ENCODE measurements at regions not wholly inside any gene's neighbourhood (a gene's known extent, or its start where the extent isn't known, plus 50 kb on each side); places are given as distances from the start of the nearest gene placed in this dataset.
"Not testable (repeated sequence)": the region's sequence is repeated elsewhere in the genome, so short reads cannot be mapped to it uniquely, and the experiment has no call there.

- H4K20me1 ChIP-seq (ENCODE audit: insufficient read depth, low read length, poor library complexity, severe bottlenecking) = no peaks in the 10 kb centered on the region
These were observed 960.0 kb upstream of the PCDH20 start for GRCh38 chr13:62375653-62376052.

GRCh38 chr13:62371737-62372136 lies 956.1 kb upstream of the PCDH20 start:
- H3K9me2 ChIP-seq (replicated peaks; ENCODE audit: low read depth, low read length) = no peaks in the 10 kb centered on the region
- no peak overlapping the region for H2AFZ ChIP-seq (ENCODE audit: low read length)
- H3F3A ChIP-seq (ENCODE audit: low read depth) = no peaks in the 10 kb centered on the region
- no peaks in the 10 kb centered on the region for H3K4me1 ChIP-seq (ENCODE audit: insufficient read depth, low read length, poor library complexity, severe bottlenecking)
- no peak overlapping the region for H3K4me2 ChIP-seq (ENCODE audit: low read depth, low read length, poor library complexity, severe bottlenecking)
- H3K27me3 ChIP-seq (ENCODE audit: insufficient read depth, low read length, poor library complexity, severe bottlenecking) = no peaks in the 10 kb centered on the region
- H3K79me2 ChIP-seq (ENCODE audit: insufficient read depth, low read length) = no peaks in the 10 kb centered on the region
- no peaks in the 10 kb centered on the region for H3K9me3 ChIP-seq (ENCODE audit: insufficient read depth, low read depth, low read length)
- H4K20me1 ChIP-seq (ENCODE audit: insufficient read depth, low read length, poor library complexity, severe bottlenecking) = no peaks in the 10 kb centered on the region
- no peak overlapping the region for H3K4me3 ChIP-seq (ENCODE audit: low read length, poor library complexity, severe bottlenecking)
- TF ChIP-seq, protein P1, sequence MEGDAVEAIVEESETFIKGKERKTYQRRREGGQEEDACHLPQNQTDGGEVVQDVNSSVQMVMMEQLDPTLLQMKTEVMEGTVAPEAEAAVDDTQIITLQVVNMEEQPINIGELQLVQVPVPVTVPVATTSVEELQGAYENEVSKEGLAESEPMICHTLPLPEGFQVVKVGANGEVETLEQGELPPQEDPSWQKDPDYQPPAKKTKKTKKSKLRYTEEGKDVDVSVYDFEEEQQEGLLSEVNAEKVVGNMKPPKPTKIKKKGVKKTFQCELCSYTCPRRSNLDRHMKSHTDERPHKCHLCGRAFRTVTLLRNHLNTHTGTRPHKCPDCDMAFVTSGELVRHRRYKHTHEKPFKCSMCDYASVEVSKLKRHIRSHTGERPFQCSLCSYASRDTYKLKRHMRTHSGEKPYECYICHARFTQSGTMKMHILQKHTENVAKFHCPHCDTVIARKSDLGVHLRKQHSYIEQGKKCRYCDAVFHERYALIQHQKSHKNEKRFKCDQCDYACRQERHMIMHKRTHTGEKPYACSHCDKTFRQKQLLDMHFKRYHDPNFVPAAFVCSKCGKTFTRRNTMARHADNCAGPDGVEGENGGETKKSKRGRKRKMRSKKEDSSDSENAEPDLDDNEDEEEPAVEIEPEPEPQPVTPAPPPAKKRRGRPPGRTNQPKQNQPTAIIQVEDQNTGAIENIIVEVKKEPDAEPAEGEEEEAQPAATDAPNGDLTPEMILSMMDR (conservative IDR thresholded peaks at IDR 0.05; ENCODE audit: low read length) = no peak
- TF ChIP-seq EZH2phosphoT487 (IDR thresholded peaks at IDR 0.05; ENCODE audit: borderline replicate concordance) = no peak
- H3K36me3 ChIP-seq (ENCODE audit: insufficient read depth, low read length) = no peaks in the 10 kb centered on the region
- no peak overlapping the region for H3K9ac ChIP-seq (ENCODE audit: low read depth, low read length, poor library complexity, severe bottlenecking)

More at GRCh38 chr13:62375653-62376052, 960.0 kb upstream of the PCDH20 start:
- H3K4me3 ChIP-seq (ENCODE audit: low read length, poor library complexity, severe bottlenecking) = no peak overlapping the region
- no peaks in the 10 kb centered on the region for H3K9me2 ChIP-seq (replicated peaks; ENCODE audit: low read depth, low read length)
- no peaks in the 10 kb centered on the region for H3K4me1 ChIP-seq (ENCODE audit: insufficient read depth, low read length, poor library complexity, severe bottlenecking)
- TF ChIP-seq EZH2phosphoT487 (IDR thresholded peaks at IDR 0.05; ENCODE audit: borderline replicate concordance) = no peak
- no peaks in the 10 kb centered on the region for H3K79me2 ChIP-seq (ENCODE audit: insufficient read depth, low read length)
- H3K9me3 ChIP-seq (ENCODE audit: insufficient read depth, low read depth, low read length) = no peaks in the 10 kb centered on the region
- H3K27me3 ChIP-seq (ENCODE audit: insufficient read depth, low read length, poor library complexity, severe bottlenecking) = no peaks in the 10 kb centered on the region
- H3K4me2 ChIP-seq (ENCODE audit: low read depth, low read length, poor library complexity, severe bottlenecking) = no peak overlapping the region
- no peak overlapping the region for H2AFZ ChIP-seq (ENCODE audit: low read length)
- H3F3A ChIP-seq (ENCODE audit: low read depth) = no peaks in the 10 kb centered on the region
- H3K9ac ChIP-seq (ENCODE audit: low read depth, low read length, poor library complexity, severe bottlenecking) = no peak overlapping the region
- H3K36me3 ChIP-seq (ENCODE audit: insufficient read depth, low read length) = no peaks in the 10 kb centered on the region

DNA sequence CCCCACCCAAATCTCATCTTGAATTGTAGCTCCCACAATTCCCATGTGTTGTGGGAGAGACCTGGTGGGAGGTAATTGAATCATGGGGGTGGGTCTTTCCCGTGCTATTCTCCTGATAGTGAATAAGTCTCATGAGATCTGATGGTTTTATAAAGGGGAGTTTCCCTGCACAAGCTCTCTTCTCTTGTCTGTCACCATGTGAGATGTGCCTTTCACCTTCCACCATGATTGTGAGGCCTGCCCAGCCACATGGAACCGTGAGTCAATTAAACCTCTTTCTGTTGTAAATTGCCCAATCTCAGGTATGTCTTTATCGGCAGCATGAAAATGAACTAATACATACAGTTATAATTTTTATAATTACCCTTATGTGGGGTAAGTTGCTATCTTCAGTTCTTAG lies 952.3 kb upstream of the PCDH20 start:
- not testable (repeated sequence) for H3K79me2 ChIP-seq (ENCODE audit: insufficient read depth, low read length); H2AFZ ChIP-seq (ENCODE audit: low read length); H3K9me3 ChIP-seq (ENCODE audit: insufficient read depth, low read depth, low read length); H3K9ac ChIP-seq (ENCODE audit: low read depth, low read length, poor library complexity, severe bottlenecking); H3K27me3 ChIP-seq (ENCODE audit: insufficient read depth, low read length, poor library complexity, severe bottlenecking); H3K9me2 ChIP-seq (replicated peaks; ENCODE audit: low read depth, low read length); H4K20me1 ChIP-seq (ENCODE audit: insufficient read depth, low read length, poor library complexity, severe bottlenecking); H3K4me2 ChIP-seq (ENCODE audit: low read depth, low read length, poor library complexity, severe bottlenecking); H3K4me1 ChIP-seq (ENCODE audit: insufficient read depth, low read length, poor library complexity, severe bottlenecking); H3K4me3 ChIP-seq (ENCODE audit: low read length, poor library complexity, severe bottlenecking); H3F3A ChIP-seq (ENCODE audit: low read depth); H3K36me3 ChIP-seq (ENCODE audit: insufficient read depth, low read length)

DNA sequence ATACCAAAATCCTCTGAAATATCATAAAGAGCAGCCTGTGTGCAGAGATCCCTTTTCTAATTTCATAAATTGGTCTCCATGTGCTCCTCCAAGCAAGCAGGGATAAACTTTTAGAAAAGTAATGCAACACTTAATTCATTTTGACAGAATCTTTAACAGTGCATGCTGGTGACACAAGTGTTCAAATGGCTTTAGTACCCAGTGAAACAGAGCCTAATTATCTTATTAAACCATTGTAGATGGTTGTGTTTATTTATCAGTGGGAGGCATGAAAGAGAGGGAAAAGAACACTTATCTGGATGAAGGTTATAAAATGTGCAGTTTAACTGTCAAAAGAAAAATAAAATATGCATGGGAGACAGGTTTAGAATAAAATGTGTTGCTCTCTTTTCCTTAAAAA lies 945.0 kb upstream of the PCDH20 start:
- Histone ChIP-seq H2AFZ (ENCODE audit: low read length) (peak overlapping the region; percentile 52; the same call in 1 of the 2 replicates), H3K79me2 (ENCODE audit: insufficient read depth, low read length) (no peaks in the 10 kb centered on the region), H3K27me3 (ENCODE audit: insufficient read depth, low read length, poor library complexity, severe bottlenecking) (no peaks in the 10 kb centered on the region), H3K4me2 (ENCODE audit: low read depth, low read length, poor library complexity, severe bottlenecking) (no peak overlapping the region), H3K9me3 (ENCODE audit: insufficient read depth, low read depth, low read length) (no peaks in the 10 kb centered on the region), H3K9me2 (replicated peaks; ENCODE audit: low read depth, low read length) (no peaks in the 10 kb centered on the region), H3K4me1 (ENCODE audit: insufficient read depth, low read length, poor library complexity, severe bottlenecking) (no peaks in the 10 kb centered on the region), H3K36me3 (ENCODE audit: insufficient read depth, low read length) (no peaks in the 10 kb centered on the region), H3K4me3 (ENCODE audit: low read length, poor library complexity, severe bottlenecking) (no peak overlapping the region), H4K20me1 (ENCODE audit: insufficient read depth, low read length, poor library complexity, severe bottlenecking) (no peaks in the 10 kb centered on the region), H3K9ac (ENCODE audit: low read depth, low read length, poor library complexity, severe bottlenecking) (no peak overlapping the region), H3F3A (ENCODE audit: low read depth) (no peaks in the 10 kb centered on the region)
- TF ChIP-seq, protein P1 (conservative IDR thresholded peaks at IDR 0.05; ENCODE audit: low read length) = no peak
- TF ChIP-seq EZH2phosphoT487 (IDR thresholded peaks at IDR 0.05; ENCODE audit: borderline replicate concordance) = no peak

Data from Loucy (cell line).